GM18517 (cell line): ENCODE measurements at regions not wholly inside any gene's neighbourhood (a gene's known extent, or its start where the extent isn't known, plus 50 kb on each side); places are given as distances from the start of the nearest gene placed in this dataset.
A peak's percentile ranks its signal among the peaks of the same experiment; 100 is the strongest.

Experiments
- ATAC-seq: cut with Tn5 transposase; IDR thresholded peaks from one replicate; pipeline ENCODE4 v1.9.1; 2021; ENCODE audit warnings: mild to moderate bottlenecking, moderate library complexity; ENCODE audit not compliant: unreplicated experiment

DNA sequence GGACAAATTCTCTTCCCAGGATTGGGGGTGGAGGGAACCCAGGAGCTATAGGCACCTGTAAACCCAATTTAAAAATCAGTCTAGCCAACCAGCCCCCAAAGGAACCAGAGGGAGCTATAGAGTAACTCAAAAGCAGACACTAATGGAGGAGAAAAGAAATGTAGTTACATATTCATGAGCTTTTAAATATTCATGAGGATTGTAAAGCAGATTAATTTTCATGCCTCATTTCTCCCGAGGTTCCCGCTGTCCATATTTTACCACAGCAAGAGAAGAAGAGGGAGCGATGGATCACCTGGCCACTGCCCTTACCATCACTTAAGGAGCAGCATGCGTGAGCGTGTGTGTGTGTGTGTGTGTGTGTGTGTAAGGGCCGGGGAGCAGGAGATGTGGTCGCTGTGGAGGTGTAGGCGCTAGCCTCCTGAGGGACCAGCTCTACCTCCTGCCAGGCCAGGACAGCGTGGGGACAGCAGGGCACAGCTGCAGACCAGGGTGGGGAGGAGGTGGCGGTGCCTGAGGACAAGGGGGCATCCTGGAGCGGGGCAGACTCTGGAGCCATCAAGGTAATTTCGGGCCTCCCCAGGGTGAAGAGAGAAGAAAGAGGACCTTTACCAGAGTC, 100.7 kb upstream of the THY1 start:
- no peak for ATAC-seq

DNA sequence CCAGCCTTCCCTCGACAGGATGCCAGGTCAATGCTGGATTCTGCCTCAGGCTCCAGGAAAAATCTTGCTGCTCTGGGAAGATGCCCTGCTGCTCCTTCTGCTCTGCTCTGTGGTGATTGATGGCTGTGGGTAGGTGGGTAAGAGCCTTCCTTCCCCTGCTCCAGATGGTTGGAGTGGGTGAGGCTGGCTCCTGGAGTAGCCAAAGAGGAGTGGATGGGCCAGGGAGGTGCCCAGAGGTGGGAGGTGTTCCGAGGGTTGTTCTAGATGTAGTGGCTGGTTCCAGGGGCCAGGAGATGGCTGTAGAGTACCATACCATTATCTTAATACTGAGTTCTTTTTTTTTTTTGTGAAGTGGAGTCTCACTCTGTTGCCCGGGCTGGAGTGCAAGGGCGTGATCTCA, 99.6 kb upstream of the THY1 start:
- no peak for ATAC-seq

DNA sequence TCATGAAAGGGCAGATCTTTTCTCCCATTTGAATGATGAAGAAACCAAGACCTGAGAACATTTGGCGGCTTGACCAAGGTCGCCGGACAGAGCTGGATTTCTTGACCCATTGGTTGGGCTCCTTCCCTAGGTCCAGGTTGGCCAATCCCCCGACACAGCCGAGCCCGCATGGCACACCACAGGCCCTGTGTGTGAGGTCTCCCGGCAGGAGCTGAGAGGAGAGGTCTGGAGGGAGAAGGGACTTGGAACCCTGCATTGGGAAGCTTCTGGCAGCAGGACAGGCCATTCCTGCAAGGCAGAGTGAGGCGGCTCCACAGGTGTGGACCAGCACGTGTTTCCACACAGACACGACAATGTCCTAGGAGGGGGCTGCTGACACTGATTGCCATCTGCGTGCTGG, 98.6 kb upstream of the THY1 start:
- ATAC-seq: no peak

DNA sequence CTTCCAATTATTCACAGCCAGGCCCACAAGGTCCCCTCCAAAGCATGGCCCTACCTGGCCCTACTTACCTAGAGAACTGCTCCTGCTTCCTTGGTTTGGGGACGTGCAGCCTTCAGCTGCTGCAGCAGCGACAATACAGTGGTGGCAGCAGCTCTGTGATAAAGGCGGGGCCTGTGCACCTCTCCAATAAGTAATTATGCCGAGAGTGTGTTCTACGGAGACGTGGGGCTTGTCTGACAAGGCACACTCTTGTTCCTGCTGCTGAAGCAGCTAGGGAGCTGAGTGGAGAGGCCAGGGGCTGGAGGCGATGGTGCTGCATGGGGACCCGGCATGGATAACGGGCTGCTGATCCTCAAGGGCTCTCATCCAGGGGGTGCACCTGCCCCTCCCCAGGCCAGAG, 98.0 kb upstream of the THY1 start:
- ATAC-seq: no peak

DNA sequence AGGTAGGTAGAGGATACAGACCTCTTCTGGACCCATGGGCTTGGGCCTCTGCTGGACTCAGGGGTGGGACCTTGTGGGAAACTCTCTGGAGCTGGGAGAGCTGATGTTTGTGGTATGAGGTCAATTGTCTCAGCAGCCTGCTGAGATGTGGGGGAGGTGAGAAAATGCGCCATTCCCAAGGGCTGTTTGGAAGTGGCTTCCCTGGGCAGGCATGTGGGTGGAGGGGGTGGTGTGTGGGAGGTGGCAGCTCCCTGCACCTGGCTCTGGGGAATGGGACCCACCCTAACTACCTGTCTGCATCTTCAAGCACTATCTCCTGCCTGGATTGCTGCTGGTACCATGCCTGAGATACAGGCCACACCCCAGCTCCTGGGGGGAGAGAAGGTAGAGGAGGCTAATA, 97.4 kb upstream of the THY1 start:
- ATAC-seq: no peak

DNA sequence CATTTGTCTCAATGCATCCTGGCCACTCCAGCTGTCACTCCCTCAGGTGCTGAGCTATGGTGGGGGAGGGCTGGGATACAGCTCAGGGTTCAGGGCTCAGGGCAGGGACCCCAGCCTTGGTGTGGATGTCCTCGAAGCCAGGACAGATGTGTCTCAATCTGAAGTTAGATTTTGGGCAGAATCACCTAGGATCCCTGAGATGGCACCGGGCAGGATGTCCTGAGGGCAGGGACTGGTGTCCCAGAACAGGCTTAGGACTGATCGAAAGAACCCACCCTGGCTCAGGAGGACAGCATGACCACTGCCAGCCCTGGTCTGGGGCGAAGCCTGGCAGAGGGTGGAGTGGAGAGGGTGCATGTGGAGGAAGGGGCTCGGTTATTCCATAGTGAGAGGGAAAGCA, 96.8 kb upstream of the THY1 start:
- ATAC-seq: no peak

DNA sequence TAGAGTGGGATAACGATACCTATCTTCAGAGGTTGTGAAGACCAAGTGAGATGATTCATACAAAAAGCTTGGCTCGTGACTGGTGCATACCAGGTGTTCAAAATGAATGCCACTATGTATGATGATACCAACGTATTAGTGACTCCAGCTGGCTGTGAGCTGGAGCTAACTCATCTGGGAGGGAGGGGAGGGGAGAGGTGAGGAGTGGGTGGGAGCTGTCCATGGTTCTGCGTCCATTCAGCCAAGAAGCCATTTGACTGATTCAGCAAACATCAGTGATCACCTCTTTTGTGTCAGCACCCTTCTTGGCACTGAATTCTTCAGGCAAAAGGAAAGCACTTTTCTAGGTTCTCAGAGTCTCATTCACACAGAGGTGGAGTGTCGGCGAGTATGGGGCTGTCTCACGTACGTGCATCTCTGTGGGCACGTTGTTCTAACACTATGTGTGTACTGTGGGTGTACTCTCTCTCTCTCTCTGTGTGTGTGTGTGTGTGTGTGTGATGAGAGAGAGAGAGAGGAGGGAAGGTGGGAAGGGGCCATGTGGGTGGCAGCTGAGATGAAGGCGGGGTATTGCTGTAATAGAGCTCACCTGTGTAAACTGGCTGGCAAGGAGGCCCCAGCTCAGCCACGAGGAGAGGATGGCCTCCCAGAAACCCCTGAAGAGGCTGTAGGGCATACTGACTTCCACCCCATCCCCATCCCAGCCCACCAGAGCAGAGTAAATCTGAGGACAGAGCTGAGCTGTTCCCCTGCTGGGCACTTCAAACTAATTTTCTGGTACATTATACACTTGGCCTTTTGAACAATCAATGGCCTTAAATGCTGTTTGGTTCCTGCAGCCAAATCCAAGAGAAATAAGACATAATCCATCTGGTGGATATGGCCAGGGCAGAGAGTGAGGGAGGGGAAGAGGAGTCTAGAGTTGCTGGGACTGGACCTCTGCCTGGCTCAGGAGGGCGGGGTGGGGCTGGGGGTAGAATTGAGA, 96.1 kb upstream of the THY1 start:
- ATAC-seq: no peak

DNA sequence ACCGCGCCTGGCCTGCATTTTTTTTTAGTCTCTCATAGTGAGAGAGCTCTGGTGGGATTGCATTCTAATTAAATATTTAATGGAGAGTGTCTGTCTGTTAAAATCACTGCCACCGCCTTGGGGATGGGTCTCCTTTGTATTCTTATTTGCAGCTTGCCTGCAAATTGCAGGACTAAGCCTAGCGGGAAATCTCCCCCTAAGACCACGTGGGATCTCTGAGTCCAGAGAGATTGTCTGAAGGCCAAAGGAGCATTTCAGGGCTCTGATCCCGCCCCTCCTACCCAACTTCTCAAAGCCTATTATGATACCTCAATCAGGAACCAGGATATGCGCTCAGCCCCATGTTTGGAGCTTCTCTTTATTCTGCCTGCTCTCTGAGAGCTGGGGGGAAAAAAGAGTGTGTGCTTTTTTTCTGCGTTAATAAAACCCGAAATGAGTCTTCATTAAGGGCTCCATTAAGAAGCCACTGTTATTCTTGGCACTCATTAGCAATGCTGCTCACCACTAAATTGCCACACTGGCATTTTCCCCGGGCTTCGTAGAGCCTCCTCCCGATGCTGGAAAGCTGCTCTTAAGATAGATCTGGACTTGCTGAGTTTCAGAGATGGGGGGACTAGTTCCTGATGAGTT, 92.9 kb upstream of the THY1 start:
- ATAC-seq: no peak

DNA sequence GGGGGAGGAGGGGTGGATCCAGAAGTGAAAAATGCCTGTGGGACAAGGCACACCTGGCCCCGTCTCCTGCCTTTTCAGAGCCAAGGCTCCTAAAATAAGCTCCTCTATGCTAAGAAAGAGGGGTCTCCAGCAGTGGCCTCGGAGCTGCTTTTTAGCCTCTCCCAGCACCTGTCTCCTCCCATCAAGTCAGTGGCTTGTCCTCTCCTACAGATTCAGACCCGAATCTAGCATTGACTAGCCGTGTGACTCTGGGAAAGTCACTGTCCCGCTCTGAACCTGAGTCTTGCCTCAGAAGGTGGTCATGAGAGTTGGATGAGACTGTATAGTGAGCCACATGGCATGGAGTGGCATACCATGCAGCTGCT, 90.8 kb upstream of the THY1 start:
- no peak for ATAC-seq

DNA sequence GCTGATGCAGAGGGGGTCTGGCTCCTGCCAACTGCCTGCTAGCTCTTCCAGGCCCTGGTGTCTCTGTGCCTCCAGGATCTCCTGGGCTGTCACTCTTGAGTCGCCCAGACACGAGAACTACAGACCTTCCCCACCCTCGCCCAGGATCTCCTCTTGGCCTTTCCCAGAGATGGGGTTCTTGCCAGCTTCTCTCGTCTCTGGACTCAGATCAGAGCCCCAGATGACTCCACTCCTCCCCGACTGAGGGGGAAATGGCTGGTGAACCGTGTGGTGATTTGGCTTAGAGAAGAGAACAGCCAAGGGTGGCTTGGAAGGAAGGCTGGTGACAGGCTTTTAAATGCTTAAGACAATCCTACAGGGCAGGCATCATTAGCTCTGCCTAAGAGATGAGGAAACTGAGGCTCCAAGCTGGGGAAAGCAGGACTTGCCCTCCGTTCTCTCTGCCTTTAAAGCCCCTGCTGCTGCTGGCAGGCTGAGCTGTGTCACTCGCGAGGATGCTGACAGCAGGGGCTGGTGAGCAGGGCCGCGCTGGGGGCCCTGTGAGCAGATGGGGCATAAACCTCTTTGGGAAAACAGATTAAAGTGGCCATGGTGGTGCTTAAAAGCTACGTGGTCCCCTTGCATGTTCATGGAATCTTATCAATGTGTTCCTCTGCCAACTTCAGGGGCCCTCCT, 90.3 kb upstream of the THY1 start:
- no peak for ATAC-seq

DNA sequence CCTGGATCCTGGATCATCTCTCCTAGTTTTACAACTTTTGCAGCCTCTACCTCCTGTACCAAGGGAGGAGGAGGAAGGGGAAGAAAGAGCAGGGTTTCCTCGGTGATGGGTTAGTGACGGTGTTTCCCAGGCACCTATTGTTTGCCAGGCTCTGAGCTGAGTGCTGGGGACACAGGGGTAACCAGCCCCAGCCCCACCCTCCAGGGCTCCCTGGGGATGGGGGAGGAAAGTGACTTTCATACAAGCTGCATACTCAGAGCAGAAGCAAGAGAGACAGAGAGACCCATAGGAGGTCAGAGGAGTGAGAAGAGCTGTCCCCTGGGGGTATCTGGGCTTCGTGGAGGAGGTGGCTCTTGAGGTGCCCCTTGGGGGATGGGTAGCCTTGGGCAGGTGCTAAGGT, 89.4 kb upstream of the THY1 start:
- no peak for ATAC-seq

DNA sequence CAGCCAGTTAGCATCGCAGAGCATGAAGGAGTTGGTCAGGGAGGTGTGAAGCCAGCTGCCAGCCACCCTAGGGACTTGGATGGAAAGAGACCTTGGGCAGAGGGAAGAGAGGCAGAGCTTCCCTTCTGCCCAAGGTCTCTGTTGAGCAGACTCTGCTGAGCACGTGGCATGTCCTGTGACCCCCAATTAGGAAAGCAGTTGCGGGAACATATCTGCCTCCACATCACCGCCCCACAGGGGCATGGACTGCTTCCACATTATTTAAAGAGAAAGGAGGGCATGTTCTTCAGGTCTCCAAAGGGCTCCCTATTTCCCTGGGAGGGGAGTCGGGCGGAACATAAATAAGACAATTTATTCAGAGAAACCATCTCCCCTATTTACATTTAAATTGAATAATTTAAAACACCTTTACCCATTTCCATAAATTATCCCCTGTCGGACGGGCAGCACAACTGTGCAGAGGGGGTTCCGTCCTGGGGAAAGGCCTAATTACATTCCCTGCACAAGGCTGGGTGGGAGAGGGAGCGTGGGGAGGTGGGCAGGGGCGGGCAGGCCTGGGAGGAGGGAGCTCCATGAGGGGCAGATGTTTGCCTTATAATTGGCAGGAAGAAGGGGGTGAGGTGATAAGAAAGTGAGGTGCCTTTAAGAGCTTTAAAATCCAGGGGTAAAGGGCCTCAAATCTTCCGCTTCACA, 88.8 kb upstream of the THY1 start:
- ATAC-seq: no peak

DNA sequence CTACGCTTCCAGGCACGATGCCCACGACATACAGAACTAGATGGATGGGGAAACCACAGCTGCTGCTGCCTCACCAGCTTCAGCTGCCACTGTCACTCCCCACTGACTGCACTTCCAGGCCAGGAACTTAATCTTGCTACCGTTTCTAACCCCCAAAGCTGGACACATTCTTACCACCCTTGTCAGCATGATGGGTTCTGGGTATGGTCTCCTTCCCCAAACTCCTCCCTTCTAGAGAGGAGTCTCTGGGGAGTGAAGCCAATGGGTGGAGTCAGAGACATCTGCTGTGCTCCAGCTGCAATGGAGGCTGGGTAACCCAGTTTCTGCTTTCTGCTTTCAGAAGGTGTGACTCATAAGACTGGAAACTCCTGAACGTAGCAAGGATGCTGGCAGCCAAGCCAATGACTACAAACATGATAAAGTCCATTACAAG, 87.0 kb upstream of the THY1 start:
- ATAC-seq: peak; percentile 81

DNA sequence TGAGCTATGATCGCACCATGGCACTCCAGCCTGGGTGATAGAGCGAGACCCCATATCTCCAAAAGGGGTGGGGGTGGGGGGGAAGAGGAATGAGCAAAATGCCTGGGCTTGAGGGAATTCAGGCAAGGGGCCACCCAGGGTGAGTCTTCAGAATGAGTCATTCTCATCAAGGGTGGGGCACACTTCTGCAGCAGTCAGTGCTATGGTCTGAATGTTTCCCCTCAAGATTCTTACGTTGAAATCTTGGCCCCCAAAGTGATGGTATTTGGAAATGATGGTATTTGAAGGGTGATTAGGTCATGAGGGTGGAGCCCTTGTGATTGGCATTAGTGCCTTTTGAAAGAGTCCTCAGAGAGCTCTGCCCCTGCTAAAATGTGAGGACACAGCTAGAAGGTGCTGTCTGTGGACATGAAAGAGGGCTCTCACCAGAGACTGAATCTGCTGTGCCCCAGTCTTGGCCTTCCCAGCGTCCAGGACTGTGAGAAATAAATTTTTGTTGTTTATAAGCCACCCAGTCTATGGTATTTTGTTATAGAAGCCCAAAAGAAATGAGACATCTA, 86.4 kb upstream of the THY1 start:
- ATAC-seq: no peak

DNA sequence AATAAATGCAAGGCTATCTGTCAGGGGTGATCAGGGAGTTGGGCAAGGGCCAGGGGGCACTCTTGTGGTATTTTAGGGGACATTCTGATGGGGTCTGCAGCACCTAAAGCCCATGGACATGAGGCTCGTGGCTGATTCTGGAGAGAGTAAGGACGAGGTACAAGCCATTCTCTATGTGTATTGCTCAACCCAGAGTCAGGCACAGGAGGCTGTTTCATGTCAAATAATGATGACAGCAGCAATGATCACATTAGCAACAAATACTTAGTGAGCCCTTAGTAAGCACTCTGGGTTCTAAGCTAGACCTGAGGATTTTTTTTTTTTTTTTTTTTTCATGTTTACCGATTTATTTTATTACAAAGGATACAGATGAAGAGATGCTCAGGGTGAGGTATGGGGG, 83.5 kb upstream of the THY1 start:
- no peak for ATAC-seq

DNA sequence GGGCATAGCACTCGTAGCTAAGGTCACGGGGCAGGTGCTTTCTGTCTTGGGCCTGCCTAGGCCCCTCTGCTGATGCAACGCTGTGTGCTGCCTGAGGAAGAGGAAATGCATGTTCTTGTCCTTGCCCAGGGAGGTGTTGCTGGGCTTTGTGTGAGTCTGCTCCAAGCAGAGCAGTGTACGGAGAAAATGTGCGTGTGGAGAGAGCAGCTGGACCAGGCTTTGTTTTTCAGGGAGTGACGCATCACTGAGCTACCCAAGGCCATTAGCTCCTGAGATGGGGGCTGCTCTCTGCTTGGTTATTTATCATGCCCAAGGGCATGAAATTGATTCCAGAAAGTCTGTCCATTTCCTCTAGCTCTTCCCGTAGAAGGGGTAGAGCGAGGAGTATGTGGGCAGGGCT, 82.9 kb upstream of the THY1 start:
- ATAC-seq: no peak

DNA sequence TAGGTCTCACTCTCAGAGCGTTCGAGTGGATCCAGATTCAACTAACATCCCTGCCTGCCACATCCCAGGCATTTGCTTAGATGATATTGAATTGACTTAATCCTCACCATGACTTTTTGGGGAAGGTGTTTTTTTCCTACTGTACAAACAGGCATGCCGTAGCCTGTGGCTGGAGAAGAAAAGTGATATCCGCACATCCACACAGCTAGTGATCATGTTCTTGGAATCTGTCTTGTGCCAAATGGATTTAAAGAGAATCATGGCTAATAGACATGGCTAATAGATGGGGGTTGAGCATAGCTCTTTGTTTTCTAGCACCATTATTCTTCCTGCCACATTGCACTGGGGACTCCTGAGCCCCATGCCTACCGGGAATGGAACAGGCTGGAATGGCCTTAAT, 82.1 kb upstream of the THY1 start:
- no peak for ATAC-seq

DNA sequence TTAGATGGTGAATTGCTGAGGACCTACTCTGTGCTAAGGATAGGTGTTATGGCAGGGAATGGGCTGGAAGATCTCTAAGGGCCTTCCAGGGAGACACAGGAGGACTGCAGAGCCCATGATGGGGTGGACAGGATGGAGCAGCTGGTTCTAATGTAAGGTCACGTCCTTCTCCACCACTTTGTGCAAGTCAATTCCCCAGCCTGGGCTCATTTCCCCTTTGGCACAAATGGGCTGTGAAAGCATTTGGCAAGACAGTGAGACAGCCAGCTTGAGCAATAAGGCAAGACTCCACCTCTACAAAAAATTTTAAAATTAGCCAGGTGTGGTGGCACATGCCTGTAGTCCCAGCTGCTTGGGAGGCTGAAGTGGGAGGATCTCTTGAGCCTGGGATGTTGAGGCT, 81.4 kb upstream of the THY1 start:
- no peak for ATAC-seq

DNA sequence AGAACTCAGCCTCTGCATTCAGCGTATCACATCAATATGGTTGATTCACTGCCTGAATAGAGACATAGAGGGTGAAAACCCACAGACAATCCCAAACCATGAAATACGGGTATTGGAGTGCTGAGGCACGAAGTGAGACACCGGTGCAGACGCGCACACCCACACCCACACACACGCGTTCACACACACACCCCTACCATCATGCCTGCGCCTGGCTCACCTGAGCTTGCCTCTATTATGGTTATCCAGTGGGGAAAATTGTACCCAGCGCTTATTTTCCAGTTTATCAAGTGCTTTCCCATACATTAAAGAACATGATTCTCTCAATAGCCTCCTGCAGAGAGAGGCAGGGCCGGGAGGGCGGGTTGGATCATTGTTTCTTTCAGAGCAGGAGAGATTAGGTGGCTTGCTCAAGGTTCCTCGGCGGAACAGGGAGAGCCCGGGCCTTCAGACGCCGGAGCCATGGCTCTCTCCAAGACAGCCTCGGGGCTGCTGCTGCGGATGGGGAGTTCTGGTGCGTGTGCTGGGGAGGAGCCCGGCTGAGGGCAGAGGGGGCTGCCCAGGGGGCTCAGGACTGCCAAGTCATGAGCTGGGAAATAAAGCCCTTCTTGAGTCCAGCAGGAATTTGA, 78.9 kb upstream of the THY1 start:
- no peak for ATAC-seq

DNA sequence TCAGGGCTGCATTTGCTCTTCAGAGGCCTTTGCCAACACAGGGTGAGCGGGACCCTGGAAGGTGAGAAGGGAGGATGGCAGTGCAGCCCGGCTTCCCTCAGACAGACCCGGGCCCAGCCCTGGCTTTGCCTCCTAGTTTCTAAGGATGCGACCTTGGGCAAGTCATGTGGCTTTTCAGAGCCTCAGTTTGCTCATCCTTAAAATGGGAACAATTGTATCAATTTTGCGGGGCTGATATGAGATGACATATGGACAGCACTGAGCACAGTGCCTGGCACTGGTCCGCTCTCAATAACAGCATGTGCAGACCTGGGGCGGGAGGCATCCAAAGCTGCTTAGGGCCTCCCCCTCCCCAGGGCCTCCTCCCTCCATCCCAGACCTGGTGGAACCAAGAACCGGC, 74.7 kb upstream of the THY1 start:
- ATAC-seq: no peak
